Suprapubic skin (tissue), 4 donors: ENCODE measurements at regions not wholly inside any gene's neighbourhood (a gene's known extent, or its start where the extent isn't known, plus 50 kb on each side); places are given as distances from the start of the nearest gene placed in this dataset.

ENCODE experiments used
- DNase-seq, 2 donors: peaks; one replicate each; pipeline ENCODE4 v3.0.0-alpha.2; 2019; ENCODE audit warnings: low spot score in 2 of 2
- H3K27ac ChIP-seq: fragments of 200-600 bp; sonication (generic); one replicate; pipeline ENCODE4 v1.5.1; 2019
- H3K27me3 ChIP-seq: fragments of 200-600 bp; sonication (generic); one replicate; pipeline ENCODE4 v1.5.1; 2019
- H3K36me3 ChIP-seq: fragments of 200-600 bp; sonication (generic); one replicate; pipeline ENCODE4 v1.5.1; 2019
- H3K4me1 ChIP-seq: fragments of 200-600 bp; sonication (generic); one replicate; pipeline ENCODE4 v1.5.1; 2019
- H3K4me3 ChIP-seq: fragments of 200-600 bp; sonication (generic); one replicate; pipeline ENCODE4 v1.5.1; 2019; ENCODE audit warnings: mild to moderate bottlenecking
- H3K9me3 ChIP-seq: fragments of 200-600 bp; sonication (generic); one replicate; pipeline ENCODE4 v1.5.1; 2019
- CTCF ChIP-seq, 2 donors: fragments of 200-600 bp in 1 of 2; fragments of 450-650 bp in 1 of 2; sonication (generic) in 1 of 2; IDR thresholded peaks; one replicate each; pipeline ENCODE4 v1.5.1; 2016 to 2019; ENCODE audit warnings: antibody characterized with exemption in 2 of 2, mild to moderate bottlenecking in 1 of 2, moderate library complexity in 1 of 2
- EP300 ChIP-seq: sonication (generic); formaldehyde crosslinking; IDR thresholded peaks from one replicate; pipeline ENCODE4 v1.6.1; 2017; ENCODE audit warnings: antibody characterized with exemption
- POLR2A ChIP-seq, 2 donors: fragments of 450-650 bp; IDR thresholded peaks; one replicate each; pipeline ENCODE4 v1.6.1; 2017; ENCODE audit warnings: antibody characterized with exemption in 2 of 2, mild to moderate bottlenecking in 2 of 2, moderate library complexity in 2 of 2
- POLR2AphosphoS5 ChIP-seq, 3 donors: sonication (generic); formaldehyde crosslinking; IDR thresholded peaks; one replicate each; pipeline ENCODE4 v1.6.1; 2017; ENCODE audit warnings: antibody characterized with exemption in 3 of 3
- WGBS: methylation state at CpG from one replicate; pipeline ENCODE4 v1.1.5; 2018; 5-methylcytosine and 5-hydroxymethylcytosine counted together

DNA sequence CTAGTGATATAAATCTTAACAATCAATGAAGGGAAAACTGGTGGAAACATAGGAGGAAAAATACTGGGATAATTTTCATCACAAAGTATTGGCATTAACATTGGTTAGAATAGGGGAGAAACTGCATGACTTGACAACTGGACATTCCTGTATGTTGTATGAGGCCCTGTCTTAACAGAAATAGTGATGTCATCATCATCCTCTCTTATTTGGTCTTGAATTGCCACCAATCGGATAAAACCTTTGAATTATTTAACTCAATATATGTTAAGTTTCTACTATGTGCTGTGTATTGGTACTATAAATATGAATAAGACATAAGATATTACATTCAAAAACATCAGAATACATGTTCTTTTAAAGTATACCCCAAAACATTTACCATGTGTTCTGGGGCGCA, 130.1 kb upstream of the CCDC54 start:
- Histone ChIP-seq H3K27ac (no peak overlapping the region), H3K27me3 (no peaks in the 10 kb centered on the region), H3K4me3 (no peak overlapping the region), H3K36me3 (peaks cover 3% of the 10 kb centered on the region), H3K4me1 (peaks cover 6% of the 10 kb centered on the region), H3K9me3 (no peaks in the 10 kb centered on the region)
- DNase-seq: no peak
- 92% methylated on average over 2 of the region's 2 CpGs for WGBS
- no peak for TF ChIP-seq POLR2A (IDR thresholded peaks at IDR 0.05)
- TF ChIP-seq CTCF (IDR thresholded peaks at IDR 0.05): no peak
- no peak for TF ChIP-seq POLR2AphosphoS5 (IDR thresholded peaks at IDR 0.05)
- no peak for TF ChIP-seq EP300

- no peaks in the 10 kb centered on the region for H3K27me3 ChIP-seq
- DNase-seq: no peak
- TF ChIP-seq CTCF (IDR thresholded peaks at IDR 0.05) (no peak), EP300 (no peak), POLR2A (IDR thresholded peaks at IDR 0.05) (no peak), POLR2AphosphoS5 (IDR thresholded peaks at IDR 0.05) (no peak)
- H3K4me3 ChIP-seq: no peak overlapping the region
- 84% methylated on average over 2 of the region's 2 CpGs for WGBS
- H3K27ac ChIP-seq: no peak overlapping the region
- H3K9me3 ChIP-seq: no peaks in the 10 kb centered on the region
- H3K4me1 ChIP-seq: no peaks in the 10 kb centered on the region
- peaks cover 3% of the 10 kb centered on the region for H3K36me3 ChIP-seq
Observed at GRCh38 chr3:107249132-107249531, 128.1 kb upstream of the CCDC54 start.

GRCh38 chr3:107250221-107250620, 127.0 kb upstream of the CCDC54 start:
- no peaks in the 10 kb centered on the region for H3K9me3 ChIP-seq
- WGBS: 83% methylated on average over 4 of the region's 4 CpGs
- no peaks in the 10 kb centered on the region for H3K27me3 ChIP-seq
- no peak for DNase-seq
- TF ChIP-seq EP300 (no peak), CTCF (IDR thresholded peaks at IDR 0.05) (no peak), POLR2A (IDR thresholded peaks at IDR 0.05) (no peak), POLR2AphosphoS5 (IDR thresholded peaks at IDR 0.05) (no peak)
- H3K36me3 ChIP-seq: peaks cover 3% of the 10 kb centered on the region
- H3K4me3 ChIP-seq: no peak overlapping the region
- no peaks in the 10 kb centered on the region for H3K4me1 ChIP-seq
- H3K27ac ChIP-seq: no peak overlapping the region

DNA sequence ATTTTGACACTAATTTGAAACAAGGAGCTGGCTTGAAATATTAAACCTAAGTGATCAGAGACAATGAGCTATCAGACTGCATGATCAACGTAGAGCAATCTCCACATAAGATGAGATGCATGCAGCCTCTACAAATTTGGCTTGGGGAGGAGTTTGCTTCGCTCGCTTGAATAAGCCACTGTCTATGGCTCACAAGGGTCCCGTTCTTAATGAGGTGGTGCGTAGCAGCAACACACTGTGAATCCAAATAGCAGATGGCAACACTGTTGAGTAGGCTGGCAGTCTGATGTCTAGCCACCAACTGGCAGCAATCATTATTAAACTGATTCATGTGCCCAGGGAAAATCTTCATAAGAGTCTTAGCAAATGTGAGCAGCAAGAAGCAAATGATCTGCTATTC, 125.4 kb upstream of the CCDC54 start:
- Histone ChIP-seq H3K27ac (no peak overlapping the region), H3K27me3 (no peaks in the 10 kb centered on the region), H3K9me3 (no peaks in the 10 kb centered on the region), H3K36me3 (peaks cover 3% of the 10 kb centered on the region), H3K4me3 (no peak overlapping the region), H3K4me1 (no peaks in the 10 kb centered on the region)
- no peak for DNase-seq
- 86% methylated on average over 5 of the region's 5 CpGs for WGBS
- no peak for TF ChIP-seq EP300
- no peak for TF ChIP-seq CTCF (IDR thresholded peaks at IDR 0.05)
- no peak for TF ChIP-seq POLR2AphosphoS5 (IDR thresholded peaks at IDR 0.05)
- no peak for TF ChIP-seq POLR2A (IDR thresholded peaks at IDR 0.05)

- DNase-seq: no peak
- H3K36me3 ChIP-seq: no peaks in the 10 kb centered on the region
- H3K9me3 ChIP-seq: no peaks in the 10 kb centered on the region
- WGBS: 0% methylated on average over 1 of the region's 1 CpG
- TF ChIP-seq CTCF (IDR thresholded peaks at IDR 0.05) (no peak), EP300 (no peak), POLR2A (IDR thresholded peaks at IDR 0.05) (no peak), POLR2AphosphoS5 (IDR thresholded peaks at IDR 0.05) (no peak)
- no peak overlapping the region for H3K27ac ChIP-seq
- H3K27me3 ChIP-seq: no peaks in the 10 kb centered on the region
- no peak overlapping the region for H3K4me3 ChIP-seq
- no peaks in the 10 kb centered on the region for H3K4me1 ChIP-seq
Observed at GRCh38 chr3:107256963-107257362, 120.3 kb upstream of the CCDC54 start.
